ENCODE measurements at regions not wholly inside any gene's neighbourhood (a gene's known extent, or its start where the extent isn't known, plus 50 kb on each side); places are given as distances from the start of the nearest gene placed in this dataset.

DNA sequence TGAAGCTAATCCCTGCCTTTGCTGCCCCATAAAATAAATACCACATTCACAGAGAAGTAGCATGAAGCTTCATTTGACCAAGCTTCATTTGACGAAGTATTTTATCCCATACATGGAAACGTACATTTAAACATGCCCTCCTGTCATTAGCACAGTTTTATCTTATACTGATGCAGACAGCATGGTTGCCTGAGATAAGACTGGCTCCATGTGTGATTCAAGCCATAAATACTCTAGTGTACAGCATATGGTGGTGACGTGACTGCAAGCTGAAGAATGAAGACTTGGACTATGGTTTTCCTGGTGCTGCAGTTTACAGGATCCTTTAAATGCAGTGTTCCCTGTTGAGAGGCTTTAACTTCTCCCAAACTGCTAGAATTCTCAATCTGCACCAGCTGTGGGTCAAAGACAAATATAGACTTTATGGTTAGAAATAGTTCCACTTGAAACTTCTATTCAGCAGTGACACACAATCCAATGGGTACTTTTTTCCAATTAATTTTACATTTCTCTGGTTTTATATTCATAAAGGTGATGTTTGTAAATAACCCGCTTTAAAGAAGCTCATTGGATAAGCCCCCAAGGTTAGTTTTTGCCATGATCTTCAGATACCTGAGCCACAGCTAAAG lies 64.9 kb downstream of the CYB561 start:
- Histone ChIP-seq H3K9me3 (peaks cover 10% of the 10 kb centered on the region; the same call in 2 of the 3 replicates), H3K4me1 (no peaks in the 10 kb centered on the region; the same call in 2 of the 3 replicates), H3K4me3 (no peak overlapping the region), H3K27ac (no peak overlapping the region), H3K4me2 (no peak overlapping the region)
- 77% methylated on average over 4 of the region's 4 CpGs for WGBS (ENCODE audit: missing lambda C conversion rate)
- no peak for ATAC-seq
- CTCF ChIA-PET, result interaction anchor here (0.9 to 2.2 kb wide), 8 partner anchors 9 to 709 kb away, joined by 4 to 12 read pairs (median 5); no protein-coding TSS in a partner anchor
- POLR2A ChIA-PET, result no interaction called here
- DNase-seq (ENCODE audit: low read depth in 1 of 2, low spot score in 1 of 2), result no peak
- FAIRE-seq, result no peak
- TF ChIP-seq, protein P1, sequence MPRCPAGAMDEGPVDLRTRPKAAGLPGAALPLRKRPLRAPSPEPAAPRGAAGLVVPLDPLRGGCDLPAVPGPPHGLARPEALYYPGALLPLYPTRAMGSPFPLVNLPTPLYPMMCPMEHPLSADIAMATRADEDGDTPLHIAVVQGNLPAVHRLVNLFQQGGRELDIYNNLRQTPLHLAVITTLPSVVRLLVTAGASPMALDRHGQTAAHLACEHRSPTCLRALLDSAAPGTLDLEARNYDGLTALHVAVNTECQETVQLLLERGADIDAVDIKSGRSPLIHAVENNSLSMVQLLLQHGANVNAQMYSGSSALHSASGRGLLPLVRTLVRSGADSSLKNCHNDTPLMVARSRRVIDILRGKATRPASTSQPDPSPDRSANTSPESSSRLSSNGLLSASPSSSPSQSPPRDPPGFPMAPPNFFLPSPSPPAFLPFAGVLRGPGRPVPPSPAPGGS (IDR thresholded peaks at IDR 0.05), result no peak
- no peak for TF ChIP-seq EHF (CRISPR knock-in tag; IDR thresholded peaks at IDR 0.05)
- TF ChIP-seq, protein P2, sequence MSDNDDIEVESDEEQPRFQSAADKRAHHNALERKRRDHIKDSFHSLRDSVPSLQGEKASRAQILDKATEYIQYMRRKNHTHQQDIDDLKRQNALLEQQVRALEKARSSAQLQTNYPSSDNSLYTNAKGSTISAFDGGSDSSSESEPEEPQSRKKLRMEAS (IDR thresholded peaks at IDR 0.05), result no peak
- TF ChIP-seq CBX8 (IDR thresholded peaks at IDR 0.05), result no peak
- no peak for TF ChIP-seq BHLHE40 (IDR thresholded peaks at IDR 0.05; ENCODE audit: low read depth, low read length)
- no peak for TF ChIP-seq FOXS1 (CRISPR knock-in tag; IDR thresholded peaks at IDR 0.05)
- no peak for TF ChIP-seq FOSL2 (IDR thresholded peaks at IDR 0.05)
- no peak for TF ChIP-seq FOSL2 (CRISPR knock-in tag; IDR thresholded peaks at IDR 0.05)
- TF ChIP-seq, protein P3, sequence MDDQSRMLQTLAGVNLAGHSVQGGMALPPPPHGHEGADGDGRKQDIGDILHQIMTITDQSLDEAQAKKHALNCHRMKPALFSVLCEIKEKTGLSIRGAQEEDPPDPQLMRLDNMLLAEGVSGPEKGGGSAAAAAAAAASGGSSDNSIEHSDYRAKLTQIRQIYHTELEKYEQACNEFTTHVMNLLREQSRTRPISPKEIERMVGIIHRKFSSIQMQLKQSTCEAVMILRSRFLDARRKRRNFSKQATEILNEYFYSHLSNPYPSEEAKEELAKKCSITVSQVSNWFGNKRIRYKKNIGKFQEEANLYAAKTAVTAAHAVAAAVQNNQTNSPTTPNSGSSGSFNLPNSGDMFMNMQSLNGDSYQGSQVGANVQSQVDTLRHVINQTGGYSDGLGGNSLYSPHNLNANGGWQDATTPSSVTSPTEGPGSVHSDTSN (IDR thresholded peaks at IDR 0.05), result no peak
- no peak for TF ChIP-seq NPAS2 (CRISPR knock-in tag; IDR thresholded peaks at IDR 0.05; ENCODE audit: borderline replicate concordance)
- TF ChIP-seq CBX2 (IDR thresholded peaks at IDR 0.05; ENCODE audit: borderline replicate concordance, low read depth), result no peak
- TF ChIP-seq HOXA7 (CRISPR knock-in tag; IDR thresholded peaks at IDR 0.05), result no peak

DNA sequence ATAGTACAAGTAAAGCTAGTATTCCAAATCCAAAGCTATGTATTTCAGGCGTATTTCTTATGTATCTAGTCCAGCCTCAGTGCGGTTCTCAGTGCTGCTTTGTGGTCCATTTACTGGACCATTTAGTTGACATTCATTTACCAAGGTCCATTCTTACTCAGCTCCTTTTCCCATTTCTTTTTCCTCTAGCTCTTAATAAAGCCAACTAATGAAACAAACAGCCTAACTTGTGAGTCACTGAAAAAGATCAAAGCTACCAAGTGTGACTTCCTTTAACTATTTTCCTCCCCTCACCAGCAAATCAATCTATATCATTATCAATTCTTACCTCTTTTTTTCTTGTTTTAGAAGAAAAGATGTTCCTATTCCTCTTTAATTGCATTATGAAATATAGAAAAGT lies 64.0 kb downstream of the CYB561 start:
- POLR2A ChIA-PET, result no interaction called here
- WGBS (ENCODE audit: missing lambda C conversion rate), result 91% methylated on average over 2 of the region's 2 CpGs
- Histone ChIP-seq H3K4me3 (no peak overlapping the region), H3K27ac (no peak overlapping the region), H3K4me2 (no peak overlapping the region), H3K9me3 (peaks cover 2% of the 10 kb centered on the region; the same call in 2 of the 3 replicates), H3K4me1 (no peaks in the 10 kb centered on the region; the same call in 2 of the 3 replicates)
- no peak for ATAC-seq
- DNase-seq (ENCODE audit: low read depth in 1 of 2, low spot score in 1 of 2), result no peak
- no peak for FAIRE-seq
- CTCF ChIA-PET, result interaction anchor here (0.6 to 2.2 kb wide), 8 partner anchors 10 to 1011 kb away, joined by 3 to 12 read pairs (median 5); no protein-coding TSS in a partner anchor
- TF ChIP-seq PHF8 (IDR thresholded peaks at IDR 0.05; ENCODE audit: borderline replicate concordance, low read depth) (no peak), BHLHE40 (IDR thresholded peaks at IDR 0.05; ENCODE audit: low read depth, low read length) (no peak), MAZ (IDR thresholded peaks at IDR 0.05; ENCODE audit: borderline replicate concordance, low read depth, low read length) (no peak), SREBF2 (IDR thresholded peaks at IDR 0.05) (no peak), RAD21 (conservative IDR thresholded peaks at IDR 0.05 in 1 of 2, IDR thresholded peaks at IDR 0.05 in 1 of 2) (no peak), CBX8 (IDR thresholded peaks at IDR 0.05) (no peak), EHF (CRISPR knock-in tag; IDR thresholded peaks at IDR 0.05) (no peak), MAFK (IDR thresholded peaks at IDR 0.05; ENCODE audit: partially characterized antibody) (no peak), TP53 (CRISPR knock-in tag; IDR thresholded peaks at IDR 0.05) (no peak), ZNF302 (CRISPR knock-in tag; IDR thresholded peaks at IDR 0.05) (no peak), HEYL (CRISPR knock-in tag; IDR thresholded peaks at IDR 0.05) (no peak), CEBPB (IDR thresholded peaks at IDR 0.05) (no peak), HOXA7 (CRISPR knock-in tag; IDR thresholded peaks at IDR 0.05) (no peak), NR3C1 (IDR thresholded peaks at IDR 0.05) (no peak)
- TF ChIP-seq, protein P4, sequence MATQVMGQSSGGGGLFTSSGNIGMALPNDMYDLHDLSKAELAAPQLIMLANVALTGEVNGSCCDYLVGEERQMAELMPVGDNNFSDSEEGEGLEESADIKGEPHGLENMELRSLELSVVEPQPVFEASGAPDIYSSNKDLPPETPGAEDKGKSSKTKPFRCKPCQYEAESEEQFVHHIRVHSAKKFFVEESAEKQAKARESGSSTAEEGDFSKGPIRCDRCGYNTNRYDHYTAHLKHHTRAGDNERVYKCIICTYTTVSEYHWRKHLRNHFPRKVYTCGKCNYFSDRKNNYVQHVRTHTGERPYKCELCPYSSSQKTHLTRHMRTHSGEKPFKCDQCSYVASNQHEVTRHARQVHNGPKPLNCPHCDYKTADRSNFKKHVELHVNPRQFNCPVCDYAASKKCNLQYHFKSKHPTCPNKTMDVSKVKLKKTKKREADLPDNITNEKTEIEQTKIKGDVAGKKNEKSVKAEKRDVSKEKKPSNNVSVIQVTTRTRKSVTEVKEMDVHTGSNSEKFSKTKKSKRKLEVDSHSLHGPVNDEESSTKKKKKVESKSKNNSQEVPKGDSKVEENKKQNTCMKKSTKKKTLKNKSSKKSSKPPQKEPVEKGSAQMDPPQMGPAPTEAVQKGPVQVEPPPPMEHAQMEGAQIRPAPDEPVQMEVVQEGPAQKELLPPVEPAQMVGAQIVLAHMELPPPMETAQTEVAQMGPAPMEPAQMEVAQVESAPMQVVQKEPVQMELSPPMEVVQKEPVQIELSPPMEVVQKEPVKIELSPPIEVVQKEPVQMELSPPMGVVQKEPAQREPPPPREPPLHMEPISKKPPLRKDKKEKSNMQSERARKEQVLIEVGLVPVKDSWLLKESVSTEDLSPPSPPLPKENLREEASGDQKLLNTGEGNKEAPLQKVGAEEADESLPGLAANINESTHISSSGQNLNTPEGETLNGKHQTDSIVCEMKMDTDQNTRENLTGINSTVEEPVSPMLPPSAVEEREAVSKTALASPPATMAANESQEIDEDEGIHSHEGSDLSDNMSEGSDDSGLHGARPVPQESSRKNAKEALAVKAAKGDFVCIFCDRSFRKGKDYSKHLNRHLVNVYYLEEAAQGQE (IDR thresholded peaks at IDR 0.05), result no peak
- TF ChIP-seq, protein P5, sequence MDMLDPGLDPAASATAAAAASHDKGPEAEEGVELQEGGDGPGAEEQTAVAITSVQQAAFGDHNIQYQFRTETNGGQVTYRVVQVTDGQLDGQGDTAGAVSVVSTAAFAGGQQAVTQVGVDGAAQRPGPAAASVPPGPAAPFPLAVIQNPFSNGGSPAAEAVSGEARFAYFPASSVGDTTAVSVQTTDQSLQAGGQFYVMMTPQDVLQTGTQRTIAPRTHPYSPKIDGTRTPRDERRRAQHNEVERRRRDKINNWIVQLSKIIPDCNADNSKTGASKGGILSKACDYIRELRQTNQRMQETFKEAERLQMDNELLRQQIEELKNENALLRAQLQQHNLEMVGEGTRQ (IDR thresholded peaks at IDR 0.05), result no peak
- TF ChIP-seq, protein P2 (IDR thresholded peaks at IDR 0.05), result no peak
- TF ChIP-seq, protein P6, sequence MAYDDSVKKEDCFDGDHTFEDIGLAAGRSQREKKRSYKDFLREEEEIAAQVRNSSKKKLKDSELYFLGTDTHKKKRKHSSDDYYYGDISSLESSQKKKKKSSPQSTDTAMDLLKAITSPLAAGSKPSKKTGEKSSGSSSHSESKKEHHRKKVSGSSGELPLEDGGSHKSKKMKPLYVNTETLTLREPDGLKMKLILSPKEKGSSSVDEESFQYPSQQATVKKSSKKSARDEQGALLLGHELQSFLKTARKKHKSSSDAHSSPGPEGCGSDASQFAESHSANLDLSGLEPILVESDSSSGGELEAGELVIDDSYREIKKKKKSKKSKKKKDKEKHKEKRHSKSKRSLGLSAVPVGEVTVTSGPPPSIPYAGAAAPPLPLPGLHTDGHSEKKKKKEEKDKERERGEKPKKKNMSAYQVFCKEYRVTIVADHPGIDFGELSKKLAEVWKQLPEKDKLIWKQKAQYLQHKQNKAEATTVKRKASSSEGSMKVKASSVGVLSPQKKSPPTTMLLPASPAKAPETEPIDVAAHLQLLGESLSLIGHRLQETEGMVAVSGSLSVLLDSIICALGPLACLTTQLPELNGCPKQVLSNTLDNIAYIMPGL (CRISPR knock-in tag; IDR thresholded peaks at IDR 0.05; ENCODE audit: borderline replicate concordance), result no peak
- TF ChIP-seq, protein P7, sequence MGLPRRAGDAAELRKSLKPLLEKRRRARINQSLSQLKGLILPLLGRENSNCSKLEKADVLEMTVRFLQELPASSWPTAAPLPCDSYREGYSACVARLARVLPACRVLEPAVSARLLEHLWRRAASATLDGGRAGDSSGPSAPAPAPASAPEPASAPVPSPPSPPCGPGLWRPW (IDR thresholded peaks at IDR 0.05), result no peak

Measured in A549 (cell line).